HepG2 (cell line): ENCODE measurements at regions not wholly inside any gene's neighbourhood (a gene's known extent, or its start where the extent isn't known, plus 50 kb on each side); places are given as distances from the start of the nearest gene placed in this dataset.

Experiments
- HDAC2 ChIP-seq: sonication (generic); formaldehyde crosslinking; IDR thresholded peaks from 2 replicates; pipeline ENCODE4 v1.4.0; 2020; ENCODE audit warnings: missing genetic modification reagents
- POLR2AphosphoS5 ChIP-seq: IDR thresholded peaks from 2 replicates; pipeline ENCODE4 v1.6.1; 2012; ENCODE audit warnings: low read depth, low read length
- REL ChIP-seq: sonication (generic); formaldehyde crosslinking; conservative IDR thresholded peaks from 2 replicates; pipeline ENCODE4 v1.8.0; 2022; ENCODE audit warnings: mild to moderate bottlenecking, missing genetic modification reagents, moderate library complexity
- REST ChIP-seq, 2 experiments: IDR thresholded peaks; 2 replicates each; pipeline ENCODE4 v1.6.1; 2011 to 2012; ENCODE audit warnings: low read length in 2 of 2, borderline replicate concordance in 1 of 2, low read depth in 1 of 2, mild to moderate bottlenecking in 1 of 2, moderate library complexity in 1 of 2
- ZNF3 ChIP-seq: IDR thresholded peaks from 2 replicates; pipeline ENCODE4 v1.7.0; 2017; ENCODE audit warnings: inconsistent platforms
- ZNF496 ChIP-seq: sonication (generic); formaldehyde crosslinking; IDR thresholded peaks from 2 replicates; pipeline ENCODE4 v1.8.1; 2023; ENCODE audit warnings: mild to moderate bottlenecking, moderate library complexity, missing genetic modification reagents; ENCODE audit not compliant: insufficient replicate concordance
- TF ChIP-seq, protein P1 (sequence below): sonication (generic); formaldehyde crosslinking; IDR thresholded peaks from 2 replicates; pipeline ENCODE4 v1.8.0; 2022; ENCODE audit warnings: missing genetic modification reagents, mild to moderate bottlenecking, inconsistent platforms, borderline replicate concordance
- TF ChIP-seq, protein P2 (sequence below): sonication (generic); formaldehyde crosslinking; IDR thresholded peaks from 2 replicates; pipeline ENCODE4 v1.9.0; 2022; ENCODE audit warnings: missing genetic modification reagents, mild to moderate bottlenecking, borderline replicate concordance
- TF ChIP-seq, protein P3 (sequence below): sonication (generic); formaldehyde crosslinking; IDR thresholded peaks from 2 replicates; pipeline ENCODE4 v1.5.0; 2020; ENCODE audit warnings: mild to moderate bottlenecking, missing genetic modification reagents, moderate library complexity
- TF ChIP-seq, protein P4 (sequence below): sonication (generic); formaldehyde crosslinking; IDR thresholded peaks from 2 replicates; pipeline ENCODE4 v1.8.0; 2022; ENCODE audit warnings: mild to moderate bottlenecking, missing genetic modification reagents
- TF ChIP-seq, protein P5 (sequence below): sonication (generic); formaldehyde crosslinking; IDR thresholded peaks from 2 replicates; pipeline ENCODE4 v1.8.0; 2023; ENCODE audit warnings: mild to moderate bottlenecking, missing genetic modification reagents

DNA sequence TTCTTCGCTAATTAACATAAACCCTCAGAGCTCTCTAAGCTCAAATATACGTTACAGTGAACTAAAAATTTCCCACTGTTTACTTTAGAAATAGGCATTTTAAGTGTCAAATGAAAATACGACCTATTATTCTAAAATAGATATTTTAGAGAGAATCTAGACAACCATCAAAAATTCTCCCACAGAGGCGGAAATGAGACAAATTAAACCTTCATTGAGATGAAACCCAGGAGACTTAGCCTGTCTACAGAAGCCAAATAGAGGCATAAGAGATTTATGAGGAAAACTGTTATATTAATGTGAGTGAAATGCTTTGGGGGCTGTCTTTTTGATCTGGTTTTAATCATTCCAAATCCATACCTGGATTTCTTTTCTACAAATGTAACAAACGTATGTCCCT lies 232.0 kb upstream of the GRIA4 start:
- TF ChIP-seq, protein P1, sequence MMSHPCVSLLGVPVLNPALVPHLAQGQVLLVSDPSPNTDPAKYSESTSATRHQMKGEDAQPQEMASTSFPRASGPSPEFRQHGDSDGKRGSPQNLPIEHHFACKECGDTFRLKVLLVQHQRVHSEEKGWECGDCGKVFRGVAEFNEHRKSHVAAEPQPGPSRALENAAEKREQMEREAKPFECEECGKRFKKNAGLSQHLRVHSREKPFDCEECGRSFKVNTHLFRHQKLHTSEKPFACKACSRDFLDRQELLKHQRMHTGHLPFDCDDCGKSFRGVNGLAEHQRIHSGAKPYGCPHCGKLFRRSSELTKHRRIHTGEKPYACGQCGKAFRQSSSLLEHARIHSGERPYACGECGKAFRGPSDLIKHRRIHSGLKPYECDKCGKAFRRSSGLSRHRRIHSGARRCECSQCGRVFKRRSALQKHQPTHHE (CRISPR knock-in tag), result no peak
- TF ChIP-seq ZNF496 (CRISPR knock-in tag) (no peak), HDAC2 (CRISPR knock-in tag) (no peak), POLR2AphosphoS5 (no peak), ZNF3 (CRISPR knock-in tag) (no peak), REST (IDR thresholded peaks at IDR 0.05; ENCODE audit: borderline replicate concordance in 1 of 2, low read depth in 1 of 2, low read length in 2 of 2) (no peak), REL (CRISPR knock-in tag) (no peak)
- TF ChIP-seq, protein P2, sequence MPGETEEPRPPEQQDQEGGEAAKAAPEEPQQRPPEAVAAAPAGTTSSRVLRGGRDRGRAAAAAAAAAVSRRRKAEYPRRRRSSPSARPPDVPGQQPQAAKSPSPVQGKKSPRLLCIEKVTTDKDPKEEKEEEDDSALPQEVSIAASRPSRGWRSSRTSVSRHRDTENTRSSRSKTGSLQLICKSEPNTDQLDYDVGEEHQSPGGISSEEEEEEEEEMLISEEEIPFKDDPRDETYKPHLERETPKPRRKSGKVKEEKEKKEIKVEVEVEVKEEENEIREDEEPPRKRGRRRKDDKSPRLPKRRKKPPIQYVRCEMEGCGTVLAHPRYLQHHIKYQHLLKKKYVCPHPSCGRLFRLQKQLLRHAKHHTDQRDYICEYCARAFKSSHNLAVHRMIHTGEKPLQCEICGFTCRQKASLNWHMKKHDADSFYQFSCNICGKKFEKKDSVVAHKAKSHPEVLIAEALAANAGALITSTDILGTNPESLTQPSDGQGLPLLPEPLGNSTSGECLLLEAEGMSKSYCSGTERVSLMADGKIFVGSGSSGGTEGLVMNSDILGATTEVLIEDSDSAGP, result no peak
- TF ChIP-seq, protein P3, sequence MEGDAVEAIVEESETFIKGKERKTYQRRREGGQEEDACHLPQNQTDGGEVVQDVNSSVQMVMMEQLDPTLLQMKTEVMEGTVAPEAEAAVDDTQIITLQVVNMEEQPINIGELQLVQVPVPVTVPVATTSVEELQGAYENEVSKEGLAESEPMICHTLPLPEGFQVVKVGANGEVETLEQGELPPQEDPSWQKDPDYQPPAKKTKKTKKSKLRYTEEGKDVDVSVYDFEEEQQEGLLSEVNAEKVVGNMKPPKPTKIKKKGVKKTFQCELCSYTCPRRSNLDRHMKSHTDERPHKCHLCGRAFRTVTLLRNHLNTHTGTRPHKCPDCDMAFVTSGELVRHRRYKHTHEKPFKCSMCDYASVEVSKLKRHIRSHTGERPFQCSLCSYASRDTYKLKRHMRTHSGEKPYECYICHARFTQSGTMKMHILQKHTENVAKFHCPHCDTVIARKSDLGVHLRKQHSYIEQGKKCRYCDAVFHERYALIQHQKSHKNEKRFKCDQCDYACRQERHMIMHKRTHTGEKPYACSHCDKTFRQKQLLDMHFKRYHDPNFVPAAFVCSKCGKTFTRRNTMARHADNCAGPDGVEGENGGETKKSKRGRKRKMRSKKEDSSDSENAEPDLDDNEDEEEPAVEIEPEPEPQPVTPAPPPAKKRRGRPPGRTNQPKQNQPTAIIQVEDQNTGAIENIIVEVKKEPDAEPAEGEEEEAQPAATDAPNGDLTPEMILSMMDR (CRISPR knock-in tag), result no peak
- TF ChIP-seq, protein P4, sequence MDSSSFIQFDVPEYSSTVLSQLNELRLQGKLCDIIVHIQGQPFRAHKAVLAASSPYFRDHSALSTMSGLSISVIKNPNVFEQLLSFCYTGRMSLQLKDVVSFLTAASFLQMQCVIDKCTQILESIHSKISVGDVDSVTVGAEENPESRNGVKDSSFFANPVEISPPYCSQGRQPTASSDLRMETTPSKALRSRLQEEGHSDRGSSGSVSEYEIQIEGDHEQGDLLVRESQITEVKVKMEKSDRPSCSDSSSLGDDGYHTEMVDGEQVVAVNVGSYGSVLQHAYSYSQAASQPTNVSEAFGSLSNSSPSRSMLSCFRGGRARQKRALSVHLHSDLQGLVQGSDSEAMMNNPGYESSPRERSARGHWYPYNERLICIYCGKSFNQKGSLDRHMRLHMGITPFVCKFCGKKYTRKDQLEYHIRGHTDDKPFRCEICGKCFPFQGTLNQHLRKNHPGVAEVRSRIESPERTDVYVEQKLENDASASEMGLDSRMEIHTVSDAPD, result no peak
- TF ChIP-seq, protein P5, sequence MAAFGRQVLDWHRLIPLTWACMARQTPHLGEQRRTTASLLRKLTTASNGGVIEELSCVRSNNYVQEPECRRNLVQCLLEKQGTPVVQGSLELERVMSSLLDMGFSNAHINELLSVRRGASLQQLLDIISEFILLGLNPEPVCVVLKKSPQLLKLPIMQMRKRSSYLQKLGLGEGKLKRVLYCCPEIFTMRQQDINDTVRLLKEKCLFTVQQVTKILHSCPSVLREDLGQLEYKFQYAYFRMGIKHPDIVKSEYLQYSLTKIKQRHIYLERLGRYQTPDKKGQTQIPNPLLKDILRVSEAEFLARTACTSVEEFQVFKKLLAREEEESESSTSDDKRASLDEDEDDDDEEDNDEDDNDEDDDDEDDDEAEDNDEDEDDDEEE (CRISPR knock-in tag), result no peak
